Forelimb muscle (tissue), 1 donor: ENCODE measurements at regions not wholly inside any gene's neighbourhood (a gene's known extent, or its start where the extent isn't known, plus 50 kb on each side); places are given as distances from the start of the nearest gene placed in this dataset.

Experiments used
- DNase-seq: peaks from one replicate; pipeline ENCODE4 v3.0.0-alpha.2; 2013; ENCODE audit warnings: low read depth

GRCh38 chr4:35925806-35926205 is 318.5 kb downstream of the ARAP2 start:
- no peak for DNase-seq

GRCh38 chr4:35926788-35927187 is 317.5 kb downstream of the ARAP2 start:
- DNase-seq: no peak

DNA sequence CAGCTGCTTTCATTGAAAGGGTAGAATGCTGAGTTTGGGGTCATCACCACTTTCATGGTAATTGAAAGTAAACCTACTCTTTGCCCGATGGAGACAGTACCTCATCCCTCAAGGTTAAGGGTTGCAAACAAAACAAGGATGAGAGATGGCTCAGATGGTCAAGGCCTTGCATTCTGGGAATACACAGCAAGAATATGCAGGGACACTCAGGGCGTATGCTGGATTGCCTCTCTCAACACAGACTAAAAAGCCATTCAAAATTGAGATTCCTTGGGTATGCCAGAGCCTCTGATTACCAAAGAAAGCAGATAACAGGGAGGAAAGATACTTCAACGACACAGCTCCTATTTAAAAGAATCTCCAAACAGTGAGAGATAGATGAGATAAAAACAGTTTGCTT is 310.4 kb downstream of the ARAP2 start:
- DNase-seq: no peak

- DNase-seq: peak; percentile 48
Observed at GRCh38 chr4:35934320-35934981, 309.9 kb downstream of the ARAP2 start.

DNA sequence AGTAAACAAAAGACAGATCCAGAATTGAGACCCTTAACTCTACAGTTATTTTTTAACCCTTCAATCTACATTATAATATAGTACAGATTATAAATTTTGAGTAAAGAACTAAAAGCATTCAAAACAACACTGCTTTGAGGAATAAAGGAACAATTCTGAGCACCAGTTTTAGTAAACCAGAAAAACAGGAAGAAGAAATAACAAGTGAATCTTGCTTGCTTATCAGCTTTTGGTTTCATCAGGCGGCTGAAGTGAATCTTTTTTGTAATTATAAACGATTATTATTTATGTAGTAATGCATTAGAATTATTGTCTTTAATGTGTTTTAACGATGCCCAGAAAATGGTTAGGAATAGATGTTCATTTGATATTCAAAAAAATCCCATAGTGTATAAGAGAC is 305.4 kb downstream of the ARAP2 start:
- DNase-seq: no peak

DNA sequence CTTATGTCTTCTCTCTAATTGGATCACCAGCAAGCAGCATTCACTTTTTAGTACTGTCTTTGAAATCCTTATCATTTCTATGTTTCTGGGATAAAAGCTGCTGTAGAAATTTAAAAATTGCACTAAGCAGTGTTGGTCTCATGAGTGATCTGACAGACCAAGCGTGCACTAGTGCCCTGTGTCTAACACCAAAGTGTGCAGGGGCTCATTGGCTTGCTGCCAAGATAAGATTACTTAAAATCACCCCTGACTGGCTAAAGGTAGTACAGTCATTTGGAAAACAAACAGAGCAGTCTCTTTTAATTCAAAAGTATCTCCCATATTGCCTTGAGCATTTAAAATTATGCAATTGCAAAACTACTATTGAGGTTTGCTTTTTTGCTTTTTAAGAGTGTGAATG is 304.6 kb downstream of the ARAP2 start:
- DNase-seq: no peak

DNA sequence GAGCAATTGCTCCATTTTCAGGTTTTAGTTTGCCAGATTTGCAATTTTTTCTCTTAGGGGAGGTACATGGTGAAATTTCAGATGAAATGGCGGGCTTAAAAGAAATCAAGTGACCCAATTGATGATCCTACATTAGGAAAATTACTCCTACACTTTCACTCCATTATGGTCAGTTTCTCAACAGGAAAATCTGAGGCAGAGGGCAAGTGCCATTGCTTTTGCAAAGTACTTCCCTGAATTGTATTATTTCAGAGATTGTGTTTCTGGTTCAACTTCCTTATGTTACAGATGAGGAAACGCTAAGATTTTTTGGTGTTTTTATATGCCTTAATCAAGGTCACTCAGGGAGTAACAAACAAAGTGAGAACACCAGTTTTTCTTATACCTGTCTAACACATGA is 302.2 kb downstream of the ARAP2 start:
- no peak for DNase-seq

DNA sequence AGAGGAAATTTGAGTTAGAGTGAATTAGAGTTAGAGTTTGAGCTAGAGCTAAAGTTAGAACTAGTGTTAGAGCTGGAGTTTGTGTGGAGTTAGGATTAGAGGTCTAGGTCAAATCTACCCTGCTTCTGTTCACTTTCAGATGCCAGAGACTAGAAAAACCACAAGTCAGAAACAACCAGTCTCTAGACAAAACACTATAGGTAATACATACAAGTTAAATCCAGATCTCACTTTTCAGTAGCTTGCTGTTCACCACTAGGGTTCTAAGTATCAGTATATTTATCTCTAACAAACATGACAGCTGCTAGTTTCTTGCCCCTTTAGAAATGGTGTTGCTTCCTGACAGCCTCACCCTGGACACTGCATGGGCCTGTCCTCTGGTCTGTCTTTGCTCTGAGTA is 300.7 kb downstream of the ARAP2 start:
- no peak for DNase-seq

DNA sequence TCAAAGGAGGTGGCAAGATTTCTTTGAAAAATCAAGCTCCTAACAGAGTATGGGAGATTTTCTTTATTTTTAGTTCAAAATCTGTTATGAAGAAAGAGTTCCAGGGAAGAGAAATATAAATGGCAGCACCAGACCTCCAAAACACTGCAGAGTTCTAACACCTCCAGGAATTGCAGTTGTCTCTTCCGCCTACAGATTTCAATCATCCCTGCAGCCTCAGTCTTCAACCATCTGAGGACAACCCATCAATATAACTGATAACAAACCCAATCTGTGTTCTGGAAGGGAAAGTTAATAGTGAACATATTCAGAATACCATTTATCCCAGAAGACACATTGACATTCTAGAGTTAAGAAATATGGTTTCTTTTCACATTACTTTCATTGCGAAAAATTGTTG is 296.1 kb downstream of the ARAP2 start:
- no peak for DNase-seq

DNA sequence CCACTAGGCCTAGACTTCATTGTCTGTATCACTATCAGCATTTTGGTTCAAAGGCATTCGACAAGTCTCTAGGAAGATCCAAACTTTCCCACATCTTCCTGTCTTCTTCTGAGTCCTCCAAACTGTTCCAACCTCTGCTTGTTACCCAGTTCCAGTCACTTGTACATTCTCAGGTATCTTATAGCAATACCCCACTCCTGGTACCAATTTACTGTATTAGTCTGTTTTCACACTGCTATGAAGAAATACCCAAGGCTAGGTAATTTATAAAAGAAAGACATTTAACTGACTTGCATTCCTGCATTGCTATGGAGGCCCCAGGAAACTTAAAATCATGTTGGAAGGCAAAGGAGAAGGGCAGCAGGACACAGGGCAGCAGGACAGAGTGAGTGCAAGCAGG is 293.9 kb downstream of the ARAP2 start:
- DNase-seq: no peak

DNA sequence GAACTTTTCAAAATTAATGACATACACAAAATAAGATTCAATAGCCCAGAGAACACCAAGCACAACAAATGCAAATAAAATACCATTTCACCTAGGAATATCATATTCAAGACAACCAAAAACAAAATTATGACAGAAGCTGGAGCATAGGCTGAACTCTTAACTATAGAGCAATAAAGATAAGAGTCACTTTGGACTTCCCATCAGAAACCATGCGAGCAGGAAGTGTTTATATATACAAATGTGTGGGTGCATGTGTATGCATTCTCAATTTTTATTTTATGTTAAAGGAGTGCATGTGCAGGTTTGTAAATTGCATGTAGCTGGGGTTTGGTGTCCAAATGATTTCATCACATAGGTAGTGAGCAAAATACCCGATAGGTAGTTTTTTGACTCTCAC is 291.6 kb downstream of the ARAP2 start:
- no peak for DNase-seq

DNA sequence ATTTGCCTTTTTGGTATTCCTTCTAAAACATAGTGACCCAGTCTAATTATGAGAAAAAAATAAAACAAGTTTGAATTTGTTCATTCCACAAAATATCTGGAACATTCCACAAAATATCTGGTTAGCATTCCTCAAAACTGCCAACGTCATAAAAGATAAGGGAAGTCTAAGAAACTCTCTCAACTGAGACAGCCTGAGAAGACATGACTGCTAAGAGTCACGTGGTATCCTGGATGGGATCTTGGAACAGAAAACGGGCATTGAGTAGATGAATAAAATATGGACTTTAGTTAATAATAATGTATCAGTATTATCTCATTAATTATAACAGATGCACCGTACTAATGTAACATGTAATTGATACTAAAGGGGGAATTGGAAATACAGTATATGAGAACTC is 280.9 kb downstream of the ARAP2 start:
- DNase-seq: no peak

DNA sequence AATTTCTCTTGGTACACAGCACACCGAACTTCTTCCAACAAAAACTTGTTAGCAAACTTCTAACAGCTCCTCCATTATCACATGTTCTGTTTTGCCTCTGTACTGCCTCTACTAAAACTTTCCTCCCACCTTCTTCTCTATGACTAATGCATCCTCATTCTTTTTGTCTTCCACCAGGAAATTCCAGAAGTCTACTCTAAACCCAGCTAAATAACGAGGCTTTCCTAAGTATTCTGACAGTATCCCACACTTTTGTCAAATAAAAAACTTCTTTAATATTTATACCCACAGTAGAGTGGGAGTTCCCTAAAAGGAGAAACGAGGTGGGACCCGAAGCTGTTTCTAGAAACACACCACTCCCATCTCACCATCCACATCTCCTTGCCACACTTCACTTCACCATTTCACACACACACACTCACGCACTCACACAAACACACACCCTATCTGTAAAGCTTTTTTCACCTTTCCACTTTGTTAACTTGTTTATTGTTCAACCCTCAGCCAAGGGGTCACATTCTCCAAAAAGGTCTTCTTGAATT is 280.3 kb downstream of the ARAP2 start:
- no peak for DNase-seq

DNA sequence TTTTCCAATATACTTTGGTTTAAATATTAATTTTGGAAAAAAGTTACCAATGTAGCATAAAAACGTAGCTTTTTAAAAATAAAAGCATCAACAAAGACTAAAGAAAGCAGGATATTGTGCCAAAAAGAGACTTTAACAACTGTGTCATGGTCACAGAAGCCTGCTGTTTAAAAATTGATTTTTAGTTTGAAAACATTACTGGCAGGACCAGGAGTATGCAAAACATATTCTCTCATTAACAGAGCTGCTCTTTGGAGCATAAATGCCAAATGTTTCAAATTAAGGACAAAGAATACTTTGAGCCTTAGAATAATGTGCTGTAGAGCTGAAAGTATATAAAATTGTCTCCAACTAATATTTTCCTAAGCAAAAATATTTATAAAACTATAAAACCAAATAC is 279.0 kb downstream of the ARAP2 start:
- no peak for DNase-seq

DNA sequence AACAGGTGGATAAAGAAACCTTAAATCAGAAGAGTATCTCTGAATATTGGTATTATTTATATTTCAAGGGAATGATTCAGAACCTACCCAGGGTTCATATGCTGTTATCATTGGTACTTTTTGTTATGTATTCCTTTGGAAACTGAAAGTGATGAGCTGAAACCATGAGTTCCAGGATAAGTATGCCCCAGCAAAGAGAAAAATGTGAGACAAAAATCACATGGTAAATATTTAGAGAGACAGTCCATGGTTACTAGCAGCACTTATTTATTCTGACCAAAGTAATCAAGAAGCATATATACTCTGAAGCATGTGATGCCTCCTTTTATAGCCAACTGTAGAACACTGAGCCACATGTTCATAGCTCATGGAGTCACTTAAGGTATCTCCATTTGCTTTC is 277.7 kb downstream of the ARAP2 start:
- no peak for DNase-seq

DNA sequence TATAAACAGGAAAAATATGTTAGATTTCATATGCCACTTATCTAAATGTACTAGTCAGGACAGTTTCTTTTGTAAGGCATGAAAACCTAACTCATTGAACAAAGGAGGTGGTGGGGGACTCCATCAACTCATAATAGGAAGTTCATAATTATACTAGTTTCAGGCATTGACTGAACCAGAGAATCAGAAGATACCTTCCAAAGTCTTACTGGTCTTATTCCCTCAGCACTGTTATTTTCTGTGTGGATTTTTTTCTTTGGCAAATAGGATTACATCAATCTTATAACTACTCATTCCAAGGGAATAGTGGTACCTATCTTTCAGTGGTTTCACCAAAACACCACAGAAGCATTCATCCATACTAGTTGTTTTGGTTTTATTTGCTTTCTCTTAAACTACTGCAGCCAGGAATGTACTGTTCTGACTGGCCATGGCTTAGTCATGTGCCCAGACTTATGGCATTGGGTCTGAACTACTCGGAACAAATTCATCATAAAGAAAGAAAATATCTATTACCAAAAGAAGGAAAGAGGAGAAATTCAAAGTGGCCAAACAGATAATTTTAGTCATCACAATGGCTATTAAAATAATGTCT is 273.9 kb downstream of the ARAP2 start:
- DNase-seq: no peak

DNA sequence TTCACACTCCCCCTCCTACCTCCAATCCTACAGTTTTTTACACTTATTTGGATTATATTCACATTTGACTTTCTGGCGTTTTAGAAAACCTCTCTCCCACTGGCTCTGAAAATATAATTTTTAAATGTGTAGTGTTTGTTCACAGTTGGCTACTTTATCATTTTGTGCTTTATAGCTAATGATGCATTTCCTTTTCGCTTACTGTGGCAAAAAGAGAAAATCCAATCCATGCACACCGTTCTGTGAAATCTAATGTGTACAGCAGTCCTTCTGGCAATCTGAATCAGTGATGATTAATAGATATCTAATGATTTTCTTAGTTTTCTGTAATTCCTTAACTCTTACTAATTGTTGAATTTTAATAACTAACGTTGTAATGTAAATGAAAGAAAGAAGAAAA is 271.5 kb downstream of the ARAP2 start:
- no peak for DNase-seq

GRCh38 chr4:35975617-35976355 is 268.5 kb downstream of the ARAP2 start:
- DNase-seq: no peak

DNA sequence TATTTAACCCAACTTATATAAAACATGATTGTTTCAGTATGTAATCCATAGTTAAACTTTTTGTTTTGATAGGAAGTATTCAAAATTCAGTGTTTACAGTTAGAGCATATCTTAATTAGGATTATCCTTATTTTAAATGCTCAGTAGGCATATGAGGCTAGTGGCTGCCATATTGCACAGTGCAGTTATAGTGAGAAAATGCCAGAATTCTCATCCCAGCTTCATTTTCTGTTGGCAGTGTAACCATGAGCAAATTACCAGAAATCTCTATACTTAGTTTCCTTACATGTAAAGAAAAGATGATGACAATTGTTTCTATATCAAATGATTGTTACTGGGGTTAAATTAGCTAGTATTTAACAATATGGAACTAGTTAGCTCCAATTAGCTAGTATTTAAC is 265.8 kb downstream of the ARAP2 start:
- no peak for DNase-seq

DNA sequence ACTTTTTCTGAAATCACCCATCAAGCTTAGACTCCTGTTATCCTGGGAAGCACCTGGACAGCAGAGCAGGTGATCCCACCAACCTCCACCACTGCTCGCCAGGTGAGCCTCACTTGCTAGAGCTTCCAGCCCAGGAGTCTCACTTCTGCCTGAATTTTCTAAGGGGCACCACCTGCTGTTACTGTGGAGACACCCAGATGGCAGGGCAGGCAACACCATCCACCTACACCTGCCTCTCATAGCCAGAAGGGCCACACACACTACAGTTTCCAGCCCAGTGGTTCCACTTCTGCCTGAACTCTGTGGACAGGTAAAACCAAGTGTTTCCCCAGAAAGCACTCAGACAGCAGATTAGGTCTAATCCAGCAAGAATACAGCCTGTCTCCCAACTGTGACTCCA is 262.0 kb downstream of the ARAP2 start:
- DNase-seq: no peak

DNA sequence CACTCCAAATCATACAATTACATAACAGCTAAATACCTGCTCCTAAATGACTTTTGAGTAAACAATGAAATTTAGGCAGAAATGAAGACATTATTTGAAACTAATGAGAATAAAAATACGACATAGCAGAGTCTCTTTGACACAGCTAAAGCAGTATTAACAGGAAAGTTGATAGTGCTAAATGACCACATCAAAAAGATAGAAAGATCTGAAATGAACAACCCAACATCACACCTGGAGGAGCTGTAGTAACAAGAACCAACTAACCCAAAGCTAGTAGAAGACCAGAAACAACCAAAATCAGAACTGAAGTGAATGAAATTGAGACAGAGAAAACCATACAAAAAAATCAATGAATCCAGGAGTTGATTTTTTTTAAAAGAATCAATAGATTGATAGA is 257.8 kb downstream of the ARAP2 start:
- DNase-seq: no peak

DNA sequence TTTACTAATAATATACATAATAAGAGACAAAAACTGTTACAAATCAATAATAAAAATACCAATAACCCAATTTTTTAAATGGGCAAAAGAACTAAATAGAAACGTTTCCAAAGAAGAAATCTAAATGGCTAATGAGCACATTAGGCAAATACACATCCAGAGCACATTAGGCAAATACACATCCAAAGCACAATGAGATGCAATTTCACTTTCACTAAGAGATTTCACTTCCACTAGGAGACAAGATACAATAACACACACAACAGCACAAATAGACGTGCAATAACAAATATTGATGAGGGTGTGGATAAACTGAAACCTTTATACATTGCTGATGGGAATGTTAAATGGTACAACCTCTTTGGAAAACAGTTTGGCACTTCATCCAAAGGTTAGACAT is 250.7 kb downstream of the ARAP2 start:
- DNase-seq: no peak

DNA sequence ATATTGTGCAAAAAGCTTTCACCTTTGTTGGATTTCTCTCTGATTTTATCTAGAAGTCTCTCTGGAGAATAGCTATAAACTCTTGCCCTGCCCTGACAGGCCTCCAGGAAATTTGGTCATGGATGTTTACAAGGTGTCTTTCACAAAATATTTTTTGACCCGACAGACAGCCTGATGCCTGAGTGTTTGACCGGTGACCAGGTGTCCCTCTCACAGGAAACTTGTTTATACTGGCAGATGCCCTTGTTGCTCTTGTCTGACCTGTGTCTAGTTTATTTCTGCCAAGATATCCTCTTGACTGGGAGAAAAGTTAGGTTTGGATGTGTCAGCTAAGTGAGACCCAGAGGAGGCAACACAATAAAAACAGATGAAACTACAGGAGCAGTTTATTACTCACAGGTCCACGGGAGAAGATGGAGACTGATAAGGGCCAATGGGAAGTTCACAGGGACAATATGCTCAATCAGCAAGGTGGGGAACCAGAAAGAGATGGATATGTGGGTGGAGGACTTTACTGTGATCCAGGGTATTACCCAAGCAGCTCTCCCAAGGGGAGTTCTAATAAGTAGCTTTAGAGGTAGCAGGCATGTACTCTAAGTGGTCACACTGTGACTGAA is 243.3 kb downstream of the ARAP2 start:
- no peak for DNase-seq
